ENCODE measurements at regions not wholly inside any gene's neighbourhood (a gene's known extent, or its start where the extent isn't known, plus 50 kb on each side); places are given as distances from the start of the nearest gene placed in this dataset.

- TF ChIP-seq CTCF (IDR thresholded peaks at IDR 0.05; ENCODE audit: low read length) (no peak), EZH2 (IDR thresholded peaks at IDR 0.05; ENCODE audit: borderline replicate concordance, low read length) (no peak)
Measured at GRCh38 chr12:46491548-46491947, 119.0 kb upstream of the SLC38A2 start.
